ENCODE measurements at regions not wholly inside any gene's neighbourhood (a gene's known extent, or its start where the extent isn't known, plus 50 kb on each side); places are given as distances from the start of the nearest gene placed in this dataset.

DNA sequence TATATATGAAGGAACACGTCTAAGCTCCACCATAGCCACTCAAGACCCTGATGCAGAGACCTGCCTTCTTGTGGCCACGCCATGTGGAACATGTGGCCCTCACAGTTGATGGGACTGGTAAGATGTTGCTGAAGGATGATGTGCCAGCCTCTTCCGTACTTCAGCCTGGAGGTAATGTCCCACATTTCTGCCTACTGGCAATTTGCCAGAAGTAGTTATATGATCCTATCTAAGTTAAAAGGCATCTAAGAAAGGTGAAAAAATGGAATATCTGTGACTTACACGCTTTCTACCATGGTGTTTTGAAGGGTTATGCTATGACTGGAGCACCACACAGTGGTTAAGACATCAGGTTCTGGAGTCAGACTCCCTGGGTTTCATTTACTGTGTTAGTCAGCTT is 948.7 kb upstream of the GHITM start:
- TF ChIP-seq CBX3 (IDR thresholded peaks at IDR 0.05; ENCODE audit: low read depth) (no peak), CEBPB (IDR thresholded peaks at IDR 0.05; ENCODE audit: low read depth) (no peak), FOSL1 (IDR thresholded peaks at IDR 0.05; ENCODE audit: low read depth) (no peak), REST (IDR thresholded peaks at IDR 0.05; ENCODE audit: low read depth) (no peak), SRF (IDR thresholded peaks at IDR 0.05; ENCODE audit: low read depth) (no peak), EZH2 (IDR thresholded peaks at IDR 0.05) (no peak), ELF1 (IDR thresholded peaks at IDR 0.05; ENCODE audit: borderline replicate concordance, low read depth) (no peak), POLR2AphosphoS5 (IDR thresholded peaks at IDR 0.05; ENCODE audit: low read depth, low read length) (no peak), SP1 (IDR thresholded peaks at IDR 0.05; ENCODE audit: low read depth) (no peak), ZNF274 (IDR thresholded peaks at IDR 0.05; ENCODE audit: low read depth, low read length) (no peak)
- ChIA-PET CTCF (no interaction called here), POLR2A (no interaction called here), RAD21 (ENCODE audit: low non-redundant PET in 1 of 2, low total read pairs in 2 of 2, uncharacterized antibody in 2 of 2, unreplicated experiment in 2 of 2) (no interaction called here)
- no peak for ATAC-seq
- no peak overlapping the region for H3K4me2 ChIP-seq (ENCODE audit: low read length)
- no peak overlapping the region for H2AFZ ChIP-seq (ENCODE audit: low read depth, low read length, poor library complexity, severe bottlenecking)
- no peaks in the 10 kb centered on the region for H3K36me3 ChIP-seq (ENCODE audit: control insufficient read depth in 1 of 2, insufficient read depth in 2 of 2, low read length in 2 of 2)
- no peak overlapping the region for H3K4me3 ChIP-seq (replicated peaks in 1 of 2; ENCODE audit: low read depth in 1 of 2, low read length in 2 of 2)
- H3K9me3 ChIP-seq (ENCODE audit: control insufficient read depth in 1 of 2, insufficient read depth in 1 of 2, low read depth in 1 of 2, low read length in 2 of 2) = peaks cover 0 to 19% of the 10 kb centered on the region in 2 experiments; a peak in 2 of 4 replicates
- H3K9ac ChIP-seq (ENCODE audit: low read length) = no peak overlapping the region
- no peaks in the 10 kb centered on the region for H3K27me3 ChIP-seq (ENCODE audit: insufficient read depth, low read length)
- no peak overlapping the region for H3K27ac ChIP-seq (ENCODE audit: low read depth, low read length)
- no peak for DNase-seq (ENCODE audit: low read depth, low spot score)
- intact Hi-C loops (cut with micrococcal nuclease) = no loop called here
- no peaks in the 10 kb centered on the region for H4K20me1 ChIP-seq (ENCODE audit: insufficient read depth)
- BruUV-seq (replicated peaks) = no TSS peak
- H3K79me2 ChIP-seq (ENCODE audit: insufficient read depth, low read length) = no peaks in the 10 kb centered on the region
- no peaks in the 10 kb centered on the region for H3K4me1 ChIP-seq (ENCODE audit: control insufficient read depth in 1 of 2, insufficient read depth in 2 of 2, low read length in 2 of 2)
- no peaks in the 10 kb centered on the region for H3K9me2 ChIP-seq (ENCODE audit: insufficient read depth)

Measured in HCT116 (cell line).